PFSK-1 (cell line): ENCODE measurements at regions not wholly inside any gene's neighbourhood (a gene's known extent, or its start where the extent isn't known, plus 50 kb on each side); places are given as distances from the start of the nearest gene placed in this dataset.

Source experiments
- SIN3A ChIP-seq: IDR thresholded peaks from 2 replicates; pipeline ENCODE4 v1.6.1; 2012; ENCODE audit warnings: mild to moderate bottlenecking, low read length, moderate library complexity, borderline replicate concordance; ENCODE audit not compliant: insufficient read depth
- TAF1 ChIP-seq: IDR thresholded peaks from 2 replicates; pipeline ENCODE4 v1.6.1; 2012; ENCODE audit warnings: low read length, control low read depth, borderline replicate concordance; ENCODE audit not compliant: insufficient read depth
- TF ChIP-seq, protein P1 (sequence below), 2 experiments: IDR thresholded peaks; 2 replicates each; pipeline versions ENCODE4 v1.6.1 to v1.8.0; 2011 to 2012; ENCODE audit warnings: low read depth in 2 of 2, low read length in 2 of 2, control low read depth in 1 of 2, inconsistent platforms in 1 of 2, mild to moderate bottlenecking in 1 of 2, moderate library complexity in 1 of 2; ENCODE audit not compliant: insufficient read depth in 1 of 2

DNA sequence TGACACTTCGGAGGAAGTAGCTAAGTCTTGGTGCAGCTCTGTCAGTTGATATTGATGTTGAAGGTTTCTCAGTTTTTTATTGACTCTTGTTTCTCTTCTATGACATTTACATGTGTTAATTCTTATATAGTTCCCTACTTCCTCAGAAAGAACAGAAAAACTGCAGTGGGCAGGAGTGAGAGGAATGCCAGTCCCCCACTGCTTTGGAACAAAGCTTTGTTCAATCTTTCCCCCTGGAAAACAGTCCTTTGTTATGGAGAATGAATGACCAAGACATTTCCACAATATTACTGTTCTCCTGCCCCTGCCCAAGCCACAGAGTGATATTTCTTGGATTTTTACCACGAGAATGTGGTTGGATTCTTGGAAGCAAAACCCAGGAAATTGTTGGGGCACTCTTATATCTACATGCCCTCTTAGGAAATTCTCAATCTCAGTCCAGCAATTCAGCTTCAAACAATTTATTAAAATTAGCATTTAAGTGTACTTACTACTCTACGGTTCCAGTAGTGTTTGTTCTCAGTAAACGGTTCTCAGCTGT, 258.0 kb upstream of the KCND2 start:
- TF ChIP-seq, protein P1, sequence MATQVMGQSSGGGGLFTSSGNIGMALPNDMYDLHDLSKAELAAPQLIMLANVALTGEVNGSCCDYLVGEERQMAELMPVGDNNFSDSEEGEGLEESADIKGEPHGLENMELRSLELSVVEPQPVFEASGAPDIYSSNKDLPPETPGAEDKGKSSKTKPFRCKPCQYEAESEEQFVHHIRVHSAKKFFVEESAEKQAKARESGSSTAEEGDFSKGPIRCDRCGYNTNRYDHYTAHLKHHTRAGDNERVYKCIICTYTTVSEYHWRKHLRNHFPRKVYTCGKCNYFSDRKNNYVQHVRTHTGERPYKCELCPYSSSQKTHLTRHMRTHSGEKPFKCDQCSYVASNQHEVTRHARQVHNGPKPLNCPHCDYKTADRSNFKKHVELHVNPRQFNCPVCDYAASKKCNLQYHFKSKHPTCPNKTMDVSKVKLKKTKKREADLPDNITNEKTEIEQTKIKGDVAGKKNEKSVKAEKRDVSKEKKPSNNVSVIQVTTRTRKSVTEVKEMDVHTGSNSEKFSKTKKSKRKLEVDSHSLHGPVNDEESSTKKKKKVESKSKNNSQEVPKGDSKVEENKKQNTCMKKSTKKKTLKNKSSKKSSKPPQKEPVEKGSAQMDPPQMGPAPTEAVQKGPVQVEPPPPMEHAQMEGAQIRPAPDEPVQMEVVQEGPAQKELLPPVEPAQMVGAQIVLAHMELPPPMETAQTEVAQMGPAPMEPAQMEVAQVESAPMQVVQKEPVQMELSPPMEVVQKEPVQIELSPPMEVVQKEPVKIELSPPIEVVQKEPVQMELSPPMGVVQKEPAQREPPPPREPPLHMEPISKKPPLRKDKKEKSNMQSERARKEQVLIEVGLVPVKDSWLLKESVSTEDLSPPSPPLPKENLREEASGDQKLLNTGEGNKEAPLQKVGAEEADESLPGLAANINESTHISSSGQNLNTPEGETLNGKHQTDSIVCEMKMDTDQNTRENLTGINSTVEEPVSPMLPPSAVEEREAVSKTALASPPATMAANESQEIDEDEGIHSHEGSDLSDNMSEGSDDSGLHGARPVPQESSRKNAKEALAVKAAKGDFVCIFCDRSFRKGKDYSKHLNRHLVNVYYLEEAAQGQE (IDR thresholded peaks at IDR 0.05; ENCODE audit: insufficient read depth in 1 of 2, low read depth in 2 of 2, low read length in 2 of 2): no peak
- no peak for TF ChIP-seq SIN3A
- TF ChIP-seq TAF1: no peak
